ENCODE measurements at regions not wholly inside any gene's neighbourhood (a gene's known extent, or its start where the extent isn't known, plus 50 kb on each side); places are given as distances from the start of the nearest gene placed in this dataset.
"Not testable (repeated sequence)": the region's sequence is repeated elsewhere in the genome, so short reads cannot be mapped to it uniquely, and the experiment has no call there.

DNA sequence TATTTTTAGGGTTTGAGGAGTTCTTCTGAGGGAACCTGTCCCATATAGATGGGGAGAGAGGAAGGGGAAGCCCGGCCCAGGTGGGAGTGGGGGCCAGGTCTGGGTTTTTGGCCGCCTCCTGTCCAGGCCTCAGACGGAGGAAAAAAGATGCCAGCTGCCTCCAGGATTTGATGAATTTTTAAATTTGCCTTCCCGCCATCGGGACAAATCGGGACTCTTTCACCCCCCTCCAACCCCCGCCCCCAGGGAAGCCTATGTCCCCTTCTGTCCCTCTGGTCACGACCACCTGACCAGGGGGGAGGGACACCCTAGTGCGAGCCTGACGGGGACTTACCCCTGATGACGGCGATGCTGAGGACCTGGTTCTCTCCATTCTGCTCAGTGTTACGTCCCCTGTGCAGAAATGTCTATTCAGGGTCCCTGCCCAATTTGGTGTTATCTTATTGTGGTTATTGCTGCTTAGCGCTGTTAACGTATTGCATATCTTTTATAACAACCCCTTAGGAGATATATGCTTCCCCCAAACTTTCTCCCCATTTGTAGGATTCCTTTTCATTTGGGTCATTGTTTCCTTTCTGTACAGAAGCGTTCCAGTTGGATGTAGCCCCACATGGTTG is 115.9 kb upstream of the GRK3 start:
- DNase-seq (ENCODE audit: low spot score in 2 of 2) = no peak
- Mint-ChIP-seq H3K36me3 (peaks cover 3% of the 10 kb centered on the region), H3K27ac (peak overlapping the region; percentile 54), H3K4me1 (peaks cover 29% of the 10 kb centered on the region), H3K4me3 (peak overlapping the region; percentile 91), H3K9me3 (no peaks in the 10 kb centered on the region), H3K27me3 (no peaks in the 10 kb centered on the region)
- peak; percentile 23 for ATAC-seq (ENCODE audit: low read depth)

DNA sequence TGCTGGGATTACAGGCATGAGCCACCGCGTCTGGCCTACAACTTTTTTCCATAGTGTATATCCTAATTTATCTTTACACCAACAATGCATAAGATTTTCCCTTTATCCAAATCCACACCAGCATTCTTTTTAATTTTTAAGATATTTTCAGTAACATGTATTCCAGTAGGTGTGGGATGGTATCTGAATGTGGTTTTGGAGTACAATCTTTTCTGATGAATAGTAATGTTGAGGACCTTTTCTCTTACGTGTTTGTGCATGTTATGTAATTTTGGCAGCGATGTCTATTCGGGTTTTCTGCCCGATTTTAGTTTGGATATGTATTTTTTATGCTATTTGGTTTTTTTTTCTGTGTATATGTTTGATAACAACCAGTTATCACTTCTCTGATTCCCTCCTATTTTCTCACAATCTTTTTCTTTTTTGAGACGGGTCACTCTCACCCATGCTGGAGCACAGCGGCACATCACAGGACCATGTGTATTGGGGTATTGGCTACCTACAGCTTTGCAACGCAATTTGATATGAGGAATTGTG is 114.6 kb upstream of the GRK3 start:
- Mint-ChIP-seq H3K9me3 (no peaks in the 10 kb centered on the region), H3K27me3 (no peaks in the 10 kb centered on the region), H3K4me3 (peak overlapping the region; percentile 53), H3K27ac (no peak overlapping the region), H3K36me3 (peaks cover 8% of the 10 kb centered on the region), H3K4me1 (peaks cover 32% of the 10 kb centered on the region)
- ATAC-seq (ENCODE audit: low read depth) (no peak), DNase-seq (ENCODE audit: low spot score in 2 of 2) (no peak)

DNA sequence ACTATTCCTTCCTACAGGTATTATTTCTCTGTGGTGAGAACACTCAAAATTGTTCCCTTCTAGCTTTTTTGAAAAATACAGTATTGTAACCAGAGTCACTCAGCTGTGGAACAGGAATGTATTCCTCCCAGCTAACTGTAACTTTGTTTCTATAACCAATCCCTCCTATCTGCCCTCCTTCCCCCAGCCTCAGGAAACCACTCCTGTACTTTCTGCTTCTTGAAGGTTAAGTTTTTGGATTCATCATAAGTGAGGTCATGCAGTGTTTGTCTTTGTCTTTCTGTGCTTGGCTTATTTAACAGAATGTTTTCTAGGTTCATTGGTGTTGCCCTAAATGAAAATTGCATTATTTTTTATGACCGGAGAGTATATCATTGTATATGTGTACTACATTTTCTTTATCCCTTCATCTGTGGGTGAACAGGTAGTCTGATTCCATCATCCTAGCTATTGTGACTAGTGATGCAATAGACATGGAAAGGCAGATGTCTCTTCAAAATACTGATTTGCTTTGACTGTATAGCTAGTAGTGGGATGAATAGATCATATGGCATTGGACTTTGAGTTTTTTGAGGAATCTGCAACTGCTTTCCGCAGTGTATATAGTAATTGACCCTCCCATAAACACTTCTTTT is 112.9 kb upstream of the GRK3 start:
- Mint-ChIP-seq H3K27ac (no peak overlapping the region), H3K9me3 (no peaks in the 10 kb centered on the region), H3K27me3 (no peaks in the 10 kb centered on the region), H3K4me1 (peaks cover 32% of the 10 kb centered on the region), H3K36me3 (peaks cover 12% of the 10 kb centered on the region), H3K4me3 (no peak overlapping the region)
- DNase-seq (ENCODE audit: low spot score in 2 of 2) = no peak
- no peak for ATAC-seq (ENCODE audit: low read depth)

DNA sequence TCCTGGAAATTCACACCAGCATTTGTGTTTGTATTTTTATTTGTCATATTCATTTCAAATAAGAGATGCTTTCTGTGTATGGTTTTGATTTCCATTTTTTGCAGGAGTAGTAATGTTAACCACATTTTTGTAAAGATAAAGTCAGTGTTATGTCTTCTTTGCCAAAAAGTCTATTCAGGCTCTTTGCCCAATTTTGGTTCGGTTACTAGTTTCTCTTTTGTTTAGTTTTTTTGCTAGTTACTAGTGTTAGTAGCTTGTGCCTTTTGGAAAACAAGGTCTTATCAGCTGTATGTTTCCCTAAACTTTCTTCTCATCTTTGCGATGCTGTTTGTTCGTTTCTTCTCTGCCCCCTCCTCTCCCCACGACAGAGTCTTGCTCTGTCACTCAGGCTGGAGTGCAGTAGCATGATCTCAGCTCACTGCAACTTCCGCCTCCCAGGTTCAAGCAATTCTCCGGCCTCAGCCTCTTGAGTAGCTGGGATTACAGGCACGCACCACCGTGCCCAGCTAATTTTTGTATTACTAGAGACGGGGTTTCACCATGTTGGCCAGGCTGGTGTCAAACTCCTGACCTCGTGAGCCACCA is 112.3 kb upstream of the GRK3 start:
- no peaks in the 10 kb centered on the region for H3K9me3 Mint-ChIP-seq
- peaks cover 14% of the 10 kb centered on the region for H3K36me3 Mint-ChIP-seq
- peak overlapping the region; percentile 65 for H3K27ac Mint-ChIP-seq
- ATAC-seq (ENCODE audit: low read depth) (no peak), DNase-seq (ENCODE audit: low spot score in 2 of 2) (no peak)
- H3K27me3 Mint-ChIP-seq = no peaks in the 10 kb centered on the region
- H3K4me3 Mint-ChIP-seq = no peak overlapping the region
- peaks cover 32% of the 10 kb centered on the region for H3K4me1 Mint-ChIP-seq

DNA sequence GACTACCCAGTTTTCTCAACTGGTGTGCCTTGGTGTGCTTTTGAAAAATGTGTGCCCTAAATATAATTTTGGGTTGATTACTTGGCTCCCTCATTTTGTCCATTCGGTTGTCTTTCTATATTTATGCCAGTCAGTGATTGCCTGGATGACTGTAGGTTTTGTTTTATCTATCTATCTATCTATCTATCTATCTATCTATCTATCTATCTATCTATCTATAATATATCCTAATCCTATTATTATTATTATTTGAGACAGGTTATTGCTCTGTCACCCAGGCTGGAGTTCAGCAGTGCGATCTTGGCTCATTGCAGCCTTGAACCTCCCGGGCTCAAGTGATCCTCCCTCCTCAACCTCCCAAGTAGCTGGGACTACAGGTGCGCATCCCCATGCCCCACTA is 111.4 kb upstream of the GRK3 start:
- DNase-seq (ENCODE audit: low spot score in 2 of 2) (no peak), ATAC-seq (ENCODE audit: low read depth) (no peak)
- Mint-ChIP-seq H3K4me1 (peaks cover 32% of the 10 kb centered on the region), H3K4me3 (no peak overlapping the region), H3K36me3 (peaks cover 14% of the 10 kb centered on the region), H3K27me3 (no peaks in the 10 kb centered on the region), H3K9me3 (no peaks in the 10 kb centered on the region), H3K27ac (no peak overlapping the region)

DNA sequence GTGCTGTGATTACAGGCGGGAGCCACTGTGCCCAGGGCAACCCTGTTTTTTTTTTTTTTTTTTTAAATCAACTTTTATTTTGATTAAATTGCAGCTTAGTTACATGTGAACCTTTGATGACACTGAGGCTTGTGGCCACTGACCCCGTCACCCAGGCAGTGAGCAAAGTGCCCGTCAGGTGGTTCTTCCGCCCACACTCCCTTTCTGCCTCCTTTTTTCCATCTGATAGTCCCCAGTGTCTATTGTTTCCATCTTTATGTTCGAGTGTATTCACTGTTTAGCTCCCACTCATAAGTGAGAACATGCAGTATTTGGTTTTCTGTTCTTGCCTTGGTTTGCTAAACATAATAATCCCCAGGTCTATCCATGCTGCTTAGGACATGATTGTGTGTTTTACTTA is 110.9 kb upstream of the GRK3 start:
- no peaks in the 10 kb centered on the region for H3K27me3 Mint-ChIP-seq
- H3K9me3 Mint-ChIP-seq = no peaks in the 10 kb centered on the region
- peaks cover 32% of the 10 kb centered on the region for H3K4me1 Mint-ChIP-seq
- DNase-seq (ENCODE audit: low spot score in 2 of 2) = no peak
- peaks cover 16% of the 10 kb centered on the region for H3K36me3 Mint-ChIP-seq
- H3K27ac Mint-ChIP-seq = no peak overlapping the region
- no peak overlapping the region for H3K4me3 Mint-ChIP-seq
- ATAC-seq (ENCODE audit: low read depth) = no peak

DNA sequence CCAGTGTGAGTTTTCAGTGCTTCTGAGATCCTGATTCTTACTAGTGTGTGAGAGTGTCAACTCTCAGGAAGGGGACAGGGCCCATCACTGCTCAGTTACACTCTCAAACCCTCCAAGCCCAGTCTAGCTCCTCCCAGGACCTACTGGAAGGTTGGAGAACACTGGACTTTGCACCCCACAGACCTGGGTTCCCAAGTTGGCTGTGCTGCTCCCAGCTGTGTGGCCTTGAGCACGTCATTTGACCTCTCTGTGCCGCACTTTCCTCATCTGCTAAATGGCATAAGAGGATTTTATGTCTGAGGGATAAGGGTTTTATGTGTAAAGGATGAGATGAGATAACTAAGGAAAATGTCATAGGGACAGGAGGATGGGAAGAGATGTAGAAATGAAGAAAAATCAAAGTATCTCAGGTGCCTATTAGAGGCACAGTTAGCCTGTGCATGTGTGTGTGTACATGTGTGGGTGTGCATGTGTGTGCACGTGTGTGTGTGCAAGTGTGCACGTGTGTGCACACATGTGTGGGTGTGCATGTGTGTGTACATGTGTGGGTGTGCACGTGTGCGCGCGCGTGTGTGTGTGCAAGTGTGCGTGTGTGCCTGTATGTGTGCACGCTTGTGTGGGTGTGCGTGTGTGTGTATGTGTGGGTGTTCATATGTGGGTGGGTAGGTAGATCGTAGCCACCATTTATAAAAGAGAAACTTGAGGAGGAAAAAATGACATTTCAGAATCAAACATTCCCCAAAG is 108.0 kb upstream of the GRK3 start:
- H3K4me1 Mint-ChIP-seq = peaks cover 17% of the 10 kb centered on the region
- not testable (repeated sequence) for ATAC-seq (ENCODE audit: low read depth); DNase-seq (ENCODE audit: low spot score in 2 of 2); H3K9me3 Mint-ChIP-seq; H3K27me3 Mint-ChIP-seq; H3K4me3 Mint-ChIP-seq; H3K27ac Mint-ChIP-seq
- peaks cover 34% of the 10 kb centered on the region for H3K36me3 Mint-ChIP-seq

DNA sequence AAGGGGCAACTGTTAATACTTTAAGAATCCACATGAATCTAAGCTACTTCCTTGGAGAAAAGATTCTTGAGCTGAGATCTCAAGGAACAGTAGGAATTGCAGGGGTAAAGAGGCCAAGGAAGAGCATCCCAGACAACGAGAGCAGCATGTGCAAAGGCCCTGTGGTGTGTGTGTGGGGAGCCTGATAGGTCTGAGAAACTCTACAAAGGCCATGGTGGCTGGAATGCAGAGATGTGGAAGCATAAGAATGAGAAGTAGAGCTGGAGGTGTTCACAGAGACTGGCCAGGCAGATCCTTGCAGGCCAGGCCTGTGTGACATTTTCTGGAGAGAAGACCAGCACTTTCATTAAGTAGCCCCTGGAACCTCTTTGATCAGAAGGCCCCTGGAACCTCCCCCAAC is 105.8 kb upstream of the GRK3 start:
- H3K36me3 Mint-ChIP-seq = peaks cover 37% of the 10 kb centered on the region
- DNase-seq (ENCODE audit: low spot score in 2 of 2); H3K4me1 Mint-ChIP-seq; H3K9me3 Mint-ChIP-seq; H3K4me3 Mint-ChIP-seq; H3K27me3 Mint-ChIP-seq; ATAC-seq (ENCODE audit: low read depth); H3K27ac Mint-ChIP-seq: not testable (repeated sequence)

DNA sequence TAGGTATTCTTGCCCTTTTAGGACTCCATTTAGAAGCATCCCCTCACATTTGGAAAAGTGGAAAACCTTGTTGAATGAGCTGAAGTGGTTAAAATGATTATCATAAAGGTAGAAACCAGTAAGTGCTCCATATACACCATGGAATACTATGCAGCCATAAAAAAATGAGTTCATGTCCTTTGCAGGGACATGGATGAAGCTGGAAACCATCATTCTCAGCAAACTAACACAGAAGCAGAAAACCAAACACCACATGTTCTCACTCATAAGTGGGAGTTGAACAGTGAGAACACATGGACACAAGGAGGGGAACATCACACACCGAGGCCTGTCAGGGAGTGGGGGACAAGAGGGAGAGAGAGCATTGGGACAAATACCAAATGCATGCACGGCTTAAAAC is 103.8 kb upstream of the GRK3 start:
- ATAC-seq (ENCODE audit: low read depth); H3K4me3 Mint-ChIP-seq; H3K27me3 Mint-ChIP-seq; DNase-seq (ENCODE audit: low spot score in 2 of 2); H3K27ac Mint-ChIP-seq; H3K9me3 Mint-ChIP-seq; H3K4me1 Mint-ChIP-seq: not testable (repeated sequence)
- peaks cover 34% of the 10 kb centered on the region for H3K36me3 Mint-ChIP-seq

DNA sequence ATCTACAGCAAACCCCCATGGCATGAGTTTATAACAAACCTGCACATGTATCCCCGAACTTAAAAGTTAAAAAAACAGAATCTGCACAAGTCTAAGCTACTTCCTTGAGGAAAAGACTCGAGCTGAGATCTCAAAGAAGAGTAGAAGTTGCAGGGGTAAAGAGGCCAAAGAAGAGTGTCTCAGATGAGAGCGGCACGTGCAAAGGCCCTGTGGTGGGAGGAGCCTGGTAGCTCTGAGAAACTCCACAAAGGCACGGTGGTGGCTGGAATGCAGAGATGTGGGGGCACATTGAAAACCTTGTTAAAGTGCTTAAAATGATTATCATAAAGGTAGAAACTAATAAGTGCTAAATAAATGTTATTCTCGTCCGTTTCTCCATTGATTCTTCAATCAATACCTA is 103.2 kb upstream of the GRK3 start:
- Mint-ChIP-seq H3K4me1 (peaks cover 4% of the 10 kb centered on the region), H3K27me3 (no peaks in the 10 kb centered on the region), H3K9me3 (no peaks in the 10 kb centered on the region), H3K27ac (no peak overlapping the region), H3K4me3 (no peak overlapping the region), H3K36me3 (peaks cover 34% of the 10 kb centered on the region)
- DNase-seq (ENCODE audit: low spot score in 2 of 2) (no peak), ATAC-seq (ENCODE audit: low read depth) (no peak)

DNA sequence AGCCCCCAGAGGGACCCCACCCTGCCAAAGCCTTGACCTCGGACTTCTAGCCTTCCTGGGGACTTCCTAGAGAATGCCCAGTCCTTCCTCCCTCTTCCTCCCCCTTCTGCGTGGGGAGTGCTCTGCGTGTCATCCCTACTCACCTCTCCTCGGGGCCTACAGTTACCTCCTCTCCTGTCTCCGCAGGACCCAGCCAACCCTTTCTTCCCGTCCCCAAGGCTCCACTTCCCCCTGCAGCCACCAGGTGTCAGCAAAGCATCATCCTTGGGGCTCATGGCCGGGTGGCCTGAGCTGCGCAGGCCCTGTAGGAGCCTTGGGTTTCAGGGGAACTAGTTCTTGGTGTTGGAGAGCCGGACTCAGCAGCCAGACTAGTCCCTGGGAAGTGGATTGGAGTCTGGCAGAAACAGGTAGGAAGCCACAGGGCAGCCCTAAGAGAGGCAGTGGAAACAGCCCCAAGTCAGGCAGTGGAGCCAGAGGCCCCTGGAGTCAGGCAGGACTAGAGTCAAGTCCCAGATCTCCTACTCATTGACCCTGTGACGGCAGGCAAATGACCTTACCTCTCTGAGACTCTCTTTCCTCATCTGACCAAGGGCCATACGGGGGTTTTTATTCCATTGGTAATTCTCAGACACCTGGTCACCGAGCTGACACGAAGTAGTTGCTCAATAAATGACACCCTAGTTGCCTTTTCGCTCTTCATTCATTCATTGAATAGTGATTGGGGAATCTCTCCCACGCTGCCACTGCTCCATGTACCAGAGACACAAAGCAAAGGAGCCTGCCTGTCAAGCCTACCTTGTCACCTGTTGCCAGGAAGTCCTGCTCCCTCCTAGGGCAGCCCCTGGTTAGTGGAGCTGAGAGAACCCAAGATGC is 101.8 kb upstream of the GRK3 start:
- not testable (repeated sequence) for H3K4me3 Mint-ChIP-seq, H3K27me3 Mint-ChIP-seq, H3K9me3 Mint-ChIP-seq, H3K4me1 Mint-ChIP-seq
- H3K27ac Mint-ChIP-seq = peak overlapping the region; percentile 28
- DNase-seq (ENCODE audit: low spot score in 2 of 2) (peak; percentile 84 to 94), ATAC-seq (ENCODE audit: low read depth) (peak; percentile 98)
- H3K36me3 Mint-ChIP-seq = peaks cover 28% of the 10 kb centered on the region

DNA sequence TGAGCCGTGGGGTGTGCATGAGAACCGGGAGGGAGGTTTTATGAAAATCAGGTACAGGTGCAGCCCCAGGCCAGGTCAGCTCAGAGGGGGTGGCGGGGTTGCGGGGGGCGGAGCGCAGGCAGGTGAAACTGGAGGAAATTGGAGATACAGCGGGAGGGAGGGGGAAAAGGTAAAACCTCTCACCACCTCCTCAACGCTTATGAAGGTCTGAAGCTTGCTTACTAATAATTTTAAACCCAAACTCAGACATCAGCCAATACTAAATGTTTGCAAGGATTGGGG is 101.2 kb upstream of the GRK3 start:
- H3K4me1 Mint-ChIP-seq; H3K4me3 Mint-ChIP-seq; H3K27me3 Mint-ChIP-seq; DNase-seq (ENCODE audit: low spot score in 2 of 2); ATAC-seq (ENCODE audit: low read depth); H3K9me3 Mint-ChIP-seq: not testable (repeated sequence)
- Mint-ChIP-seq H3K36me3 (peaks cover 28% of the 10 kb centered on the region), H3K27ac (peak overlapping the region; percentile 28)

DNA sequence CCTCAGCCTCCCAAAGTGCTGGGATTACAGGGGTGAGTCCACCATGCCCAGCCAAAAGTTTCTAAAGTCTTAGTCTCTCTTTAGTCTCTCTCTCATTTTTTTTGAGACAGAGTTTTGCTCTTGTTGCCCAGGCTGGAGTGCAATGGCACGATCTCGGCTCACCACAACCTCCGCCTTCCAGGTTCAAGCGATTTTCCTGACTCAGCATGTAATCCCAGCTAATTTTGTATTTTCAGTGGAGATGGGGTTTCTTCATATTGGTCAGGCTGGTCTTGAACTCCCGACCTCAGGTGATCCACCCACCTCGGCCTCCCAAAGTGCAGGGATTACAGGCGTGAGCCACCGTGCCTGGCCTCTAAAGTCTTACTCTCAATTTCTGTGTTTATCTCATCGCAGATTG is 100.1 kb upstream of the GRK3 start:
- not testable (repeated sequence) for H3K9me3 Mint-ChIP-seq; H3K27ac Mint-ChIP-seq; H3K27me3 Mint-ChIP-seq; ATAC-seq (ENCODE audit: low read depth); H3K4me3 Mint-ChIP-seq; H3K4me1 Mint-ChIP-seq; DNase-seq (ENCODE audit: low spot score in 2 of 2)
- peaks cover 24% of the 10 kb centered on the region for H3K36me3 Mint-ChIP-seq
